HG03439 (cell line): ENCODE measurements at regions not wholly inside any gene's neighbourhood (a gene's known extent, or its start where the extent isn't known, plus 50 kb on each side); places are given as distances from the start of the nearest gene placed in this dataset.

Experiments used
- ATAC-seq: cut with Tn5 transposase; IDR thresholded peaks from one replicate; pipeline ENCODE4 v1.9.1; 2021; ENCODE audit warnings: mild to moderate bottlenecking, moderate library complexity; ENCODE audit not compliant: unreplicated experiment

DNA sequence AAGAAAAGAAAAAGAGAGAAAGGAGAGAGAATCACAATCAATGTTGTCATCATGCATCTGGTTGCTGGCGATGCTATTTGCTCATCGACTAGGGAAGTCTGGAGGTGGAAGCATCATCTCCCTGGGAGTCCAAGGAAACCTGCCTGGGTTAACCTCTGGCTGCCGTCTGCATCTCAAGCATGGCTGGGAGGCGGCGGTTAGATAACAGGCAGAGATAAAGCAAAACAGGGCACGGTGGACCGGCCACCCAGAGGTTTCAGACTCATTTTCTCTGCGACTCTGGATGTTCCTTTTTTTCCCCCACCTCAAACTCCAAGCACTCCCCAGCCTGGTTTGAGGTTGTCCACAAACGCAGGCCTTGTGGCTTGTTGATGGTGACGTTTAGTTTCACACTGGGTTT lies 161.2 kb downstream of the ENGASE start:
- ATAC-seq: no peak

DNA sequence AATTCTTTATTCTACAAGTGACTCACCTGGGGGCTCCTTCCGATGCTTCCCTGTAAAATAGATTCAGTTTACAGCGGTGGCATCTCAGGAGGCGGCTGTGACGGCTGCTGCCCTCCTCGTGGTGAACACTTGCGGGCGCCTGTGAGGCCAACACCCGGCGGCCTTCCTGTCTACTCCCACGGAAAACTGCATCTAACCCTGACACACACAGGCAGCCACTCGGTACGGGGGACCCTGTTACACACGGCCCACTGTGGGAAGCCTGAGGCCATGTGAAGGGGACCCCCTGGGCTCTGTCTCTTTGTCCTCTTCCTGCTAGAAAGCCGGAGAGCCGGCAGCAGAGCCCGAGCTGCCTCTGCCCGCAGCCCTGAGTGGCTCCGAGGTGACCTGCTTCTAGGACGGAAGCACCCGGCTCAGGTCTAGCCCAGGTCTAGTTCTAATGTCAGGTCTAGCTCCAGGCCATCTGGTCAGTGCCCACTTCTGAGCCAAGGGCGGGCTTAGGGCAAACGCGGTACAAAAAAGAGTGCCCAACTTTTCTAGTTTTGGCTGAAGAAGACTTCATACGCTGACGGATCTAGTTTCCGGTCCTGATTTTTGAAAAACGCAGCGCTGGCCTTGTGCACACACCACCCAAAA lies 159.4 kb downstream of the ENGASE start:
- no peak for ATAC-seq

DNA sequence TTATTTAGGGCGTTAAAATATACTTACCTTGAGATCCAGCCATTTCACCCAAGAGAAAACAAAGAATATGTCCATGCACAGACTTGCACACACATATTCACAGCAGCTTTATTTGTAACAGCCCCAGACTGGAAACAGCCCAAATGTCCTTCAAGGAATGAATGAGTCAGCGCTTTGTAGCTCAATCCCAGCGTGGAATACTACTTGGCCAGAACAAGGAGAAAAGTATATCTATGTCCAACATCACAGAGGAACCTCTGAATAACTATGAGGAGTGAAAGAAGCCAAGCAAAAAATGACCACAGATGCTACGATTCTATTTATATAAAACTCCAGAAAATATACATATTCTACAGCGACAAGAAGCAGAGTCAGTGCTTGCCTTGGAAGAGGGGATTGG lies 158.3 kb downstream of the ENGASE start:
- no peak for ATAC-seq

DNA sequence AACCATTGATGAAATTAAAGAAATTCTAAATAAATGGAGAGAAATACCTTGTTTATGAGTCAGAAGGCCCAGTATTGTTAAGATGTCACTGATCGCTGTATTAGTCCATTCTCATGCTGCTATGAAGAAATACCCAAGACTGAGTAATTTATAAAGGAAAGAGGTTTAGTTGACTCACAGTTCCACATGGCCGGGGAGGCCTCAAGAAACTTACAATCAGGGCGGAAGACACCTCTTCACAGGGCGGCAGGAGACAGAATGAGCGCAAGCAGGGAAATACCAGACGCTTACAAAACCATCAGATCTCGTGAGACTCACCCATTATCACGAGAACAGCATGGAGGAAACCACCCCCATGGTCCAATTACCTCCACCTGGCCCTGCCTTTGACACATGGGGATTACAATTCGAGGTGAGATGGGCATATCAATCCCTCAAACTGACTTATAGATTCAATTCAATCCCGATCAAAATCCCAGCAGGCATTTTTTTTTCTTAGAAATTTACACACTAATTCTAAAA lies 157.2 kb downstream of the ENGASE start:
- no peak for ATAC-seq

DNA sequence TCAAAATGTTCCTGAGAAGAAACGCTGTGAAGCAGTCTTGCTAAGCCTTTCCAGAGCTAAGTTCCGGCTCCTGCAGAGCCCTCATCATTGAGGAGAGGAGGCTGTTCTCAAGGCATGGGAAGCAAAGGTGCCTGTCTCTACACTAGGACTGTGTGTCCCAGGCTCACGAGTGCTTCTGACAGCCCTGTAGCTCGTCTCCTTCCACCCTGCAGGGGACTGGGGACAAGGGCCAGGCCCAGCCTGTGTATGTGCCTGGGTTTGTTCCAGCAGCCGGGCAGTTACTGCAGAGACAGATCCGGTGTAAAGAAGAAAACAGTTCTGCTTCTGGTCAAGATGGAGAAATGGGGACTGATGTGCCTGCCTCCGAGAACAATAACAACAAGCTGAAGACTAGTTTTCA lies 156.0 kb downstream of the ENGASE start:
- no peak for ATAC-seq

DNA sequence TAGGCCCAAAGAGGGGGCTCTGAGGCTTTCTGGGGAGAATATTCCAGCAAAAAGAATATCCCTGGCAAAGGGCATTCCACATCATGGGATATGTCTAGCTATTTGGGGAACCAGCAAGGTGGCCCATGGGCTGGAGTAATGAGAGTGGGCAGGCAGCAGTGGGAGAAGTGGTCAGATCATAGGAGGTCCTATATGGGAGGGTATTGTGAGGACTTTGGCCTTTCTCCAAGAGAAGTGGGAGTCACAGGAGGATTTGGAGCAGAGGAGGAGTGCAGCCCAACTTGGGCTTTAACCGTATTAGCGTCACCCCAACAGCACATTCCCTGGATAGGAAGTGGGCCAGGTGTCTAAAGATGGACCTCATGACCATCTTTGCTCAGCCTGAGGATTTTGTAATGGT lies 151.4 kb downstream of the ENGASE start:
- no peak for ATAC-seq

DNA sequence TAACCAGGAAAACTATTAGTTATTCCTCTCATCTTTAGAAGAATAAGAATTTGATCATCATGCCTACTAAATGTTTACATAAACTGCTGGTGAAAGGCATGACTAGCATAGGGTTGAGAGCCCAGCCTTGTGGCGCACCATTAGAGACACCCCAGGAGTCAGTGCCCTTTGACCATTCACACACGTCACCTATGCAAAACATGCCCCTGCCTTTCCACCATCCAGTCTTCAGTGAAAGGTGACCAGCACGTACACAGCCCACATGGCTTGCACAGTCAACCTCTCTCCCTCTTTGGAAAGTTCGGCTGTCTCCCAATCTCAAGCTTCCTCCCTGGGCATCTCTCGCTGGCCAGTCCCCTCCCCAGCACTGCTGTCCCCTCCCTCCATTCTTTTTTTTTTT lies 150.3 kb downstream of the ENGASE start:
- no peak for ATAC-seq

DNA sequence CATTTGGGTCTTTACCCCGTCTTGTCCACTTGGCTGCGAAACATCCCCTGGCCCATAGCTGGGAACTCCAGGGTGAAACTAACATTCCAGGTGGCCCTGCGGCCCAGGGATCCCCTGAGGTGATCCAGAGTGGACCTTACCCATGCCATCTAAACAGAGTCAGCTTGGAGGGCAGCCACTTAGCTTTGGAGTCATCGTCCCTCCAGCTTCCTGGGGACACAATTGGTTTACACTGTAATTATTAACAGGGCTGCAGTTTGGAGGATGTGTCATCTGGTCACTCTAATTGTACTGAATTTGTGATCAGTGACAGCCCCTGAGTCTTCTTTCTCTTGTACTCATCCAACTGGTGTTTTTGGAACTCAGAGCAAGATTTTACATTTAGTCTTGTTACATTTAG lies 149.9 kb downstream of the ENGASE start:
- ATAC-seq: no peak

DNA sequence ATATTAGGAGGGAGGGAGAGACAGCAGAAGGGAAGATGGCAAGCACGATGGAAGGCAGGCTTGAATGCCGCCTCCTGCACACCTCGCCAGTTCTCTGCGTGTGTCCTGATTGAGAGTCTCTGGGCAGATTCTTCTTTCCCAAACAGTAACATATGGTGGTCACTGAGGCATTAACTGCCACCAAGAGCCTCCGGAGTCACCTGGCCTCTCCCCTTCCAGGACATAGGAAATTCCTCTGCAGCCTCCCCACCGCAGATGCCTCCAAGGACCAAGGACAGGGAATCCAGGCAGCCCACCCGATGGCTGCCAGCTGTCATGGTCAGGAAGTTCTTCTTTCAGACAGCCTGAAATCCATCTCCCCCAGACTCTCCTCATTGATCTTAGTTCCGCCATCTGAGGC lies 149.3 kb downstream of the ENGASE start:
- ATAC-seq: no peak

DNA sequence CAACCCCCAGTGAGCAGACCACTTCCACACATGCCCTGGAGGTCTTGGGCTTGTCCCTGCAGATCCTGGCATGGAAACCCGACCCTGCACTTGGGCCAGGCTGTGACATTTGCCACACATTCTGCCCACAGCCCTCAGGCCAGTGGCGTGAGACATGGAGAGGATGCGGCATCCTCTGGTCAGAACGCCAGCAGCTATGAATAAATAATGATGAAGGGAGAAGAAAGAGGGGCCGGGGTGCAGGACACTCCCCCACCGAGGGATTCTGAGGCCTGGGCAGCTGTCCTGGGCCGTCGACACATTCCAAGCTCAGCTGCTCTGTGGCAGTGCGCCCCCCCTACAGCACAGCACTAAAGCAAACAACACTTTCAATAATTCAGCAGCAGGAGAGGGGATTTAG lies 148.8 kb downstream of the ENGASE start:
- no peak for ATAC-seq

DNA sequence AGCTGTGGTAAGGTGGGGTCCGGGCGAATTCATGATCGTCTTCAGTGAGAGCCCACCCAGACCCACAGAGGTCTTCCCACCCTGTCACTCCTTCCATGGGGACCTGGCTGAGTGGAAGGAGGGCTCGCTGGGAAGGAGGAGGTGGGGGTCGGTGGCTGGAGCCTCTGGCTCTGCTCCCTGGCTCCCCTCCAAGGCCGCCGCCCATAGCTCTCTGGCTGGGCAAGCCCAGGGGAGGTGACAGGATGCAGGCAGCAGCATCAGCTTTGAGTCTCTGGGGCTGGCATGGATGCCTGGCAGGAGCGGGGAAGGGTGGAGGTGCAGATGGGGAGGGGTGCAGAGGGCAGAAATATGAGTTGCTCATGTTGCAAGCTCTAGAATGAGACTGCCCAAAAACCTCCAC lies 147.0 kb downstream of the ENGASE start:
- ATAC-seq: no peak

DNA sequence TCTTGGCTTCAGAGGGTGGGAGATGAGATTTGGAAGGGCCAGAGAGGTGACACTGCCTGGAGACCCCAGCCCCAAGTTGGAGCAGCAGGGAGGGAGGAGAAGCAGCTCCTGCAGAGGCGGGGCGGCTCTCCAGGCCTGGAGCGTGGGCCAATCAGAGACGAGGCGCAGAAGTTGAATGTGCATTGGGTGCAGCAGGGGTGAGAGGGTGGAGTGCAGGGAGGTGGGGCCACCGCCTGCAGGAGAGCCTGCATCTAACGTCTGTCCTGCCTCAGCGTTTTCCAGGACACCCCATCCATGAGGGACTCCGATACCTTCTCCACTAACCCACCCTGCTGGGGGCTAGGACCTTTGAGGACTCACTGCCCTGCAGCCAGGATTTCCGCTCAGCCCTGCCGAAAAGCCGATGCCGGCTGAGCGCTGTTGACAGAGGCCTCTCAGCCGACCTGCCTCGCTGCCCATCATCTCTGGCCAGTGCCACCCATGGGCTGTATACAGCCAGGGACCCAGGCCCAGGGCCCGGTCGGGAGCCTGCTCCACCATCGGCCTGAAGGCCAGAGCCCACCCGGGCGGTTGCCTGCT lies 146.2 kb downstream of the ENGASE start:
- ATAC-seq: no peak

DNA sequence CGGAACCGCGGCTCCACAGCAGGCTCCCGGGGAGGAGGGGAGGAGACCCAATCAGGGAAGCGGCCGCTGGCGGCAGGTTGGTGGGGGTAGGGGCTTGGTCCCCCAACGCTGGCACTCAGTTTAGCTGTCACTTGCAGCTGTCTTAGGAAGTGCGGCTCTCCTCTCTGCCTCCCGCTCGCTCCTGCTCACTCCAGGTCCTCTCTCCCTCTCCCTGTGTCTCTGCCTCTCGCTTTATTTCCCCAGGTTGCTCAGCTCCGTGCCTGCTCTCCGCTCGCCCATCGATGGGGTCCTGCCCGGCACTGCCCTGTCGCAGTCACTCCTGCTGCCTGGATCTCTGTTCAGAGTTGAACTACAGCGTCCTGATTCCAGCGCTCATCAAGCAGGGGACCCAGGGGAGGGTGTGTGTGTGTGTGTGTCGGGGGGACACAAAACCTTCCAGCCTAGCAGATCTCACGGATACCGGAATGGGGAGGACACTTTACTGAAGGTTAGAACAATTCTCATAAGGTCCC lies 145.6 kb downstream of the ENGASE start:
- no peak for ATAC-seq

DNA sequence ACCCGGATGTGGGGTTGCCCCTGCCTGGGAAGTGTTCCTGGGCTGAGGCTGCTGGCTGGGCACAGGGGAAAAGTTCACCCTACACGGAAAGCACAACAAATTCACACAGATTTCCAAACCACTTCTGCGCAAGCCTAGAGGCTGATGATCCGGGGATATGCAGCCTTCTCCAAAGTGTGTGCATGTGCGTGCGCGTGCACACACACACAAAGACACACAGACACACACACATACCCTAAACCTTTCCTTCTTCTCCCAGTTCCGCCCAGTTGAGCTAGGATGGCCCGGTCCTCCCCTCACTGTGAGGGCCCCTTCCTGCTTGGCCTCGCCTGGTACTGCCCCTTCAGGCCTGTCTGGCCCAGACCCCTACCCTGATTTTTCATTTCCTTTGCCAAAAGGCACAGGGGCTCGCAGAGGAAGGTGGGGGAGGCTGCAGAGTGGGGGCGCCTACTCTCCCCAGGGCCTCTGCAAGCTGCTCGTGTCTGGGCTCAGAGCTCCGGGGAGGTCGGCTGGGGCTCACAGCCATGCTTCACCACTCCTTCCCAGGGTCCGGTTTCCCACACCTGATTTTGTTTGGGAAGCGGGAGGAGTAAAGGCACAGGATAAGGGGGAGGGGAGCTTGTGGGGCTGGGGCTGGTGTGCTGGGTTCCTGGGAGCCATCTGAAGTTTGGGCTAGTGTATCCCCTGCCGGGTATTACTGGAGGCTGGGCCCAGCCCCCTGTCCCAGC lies 144.7 kb downstream of the ENGASE start:
- ATAC-seq: no peak

DNA sequence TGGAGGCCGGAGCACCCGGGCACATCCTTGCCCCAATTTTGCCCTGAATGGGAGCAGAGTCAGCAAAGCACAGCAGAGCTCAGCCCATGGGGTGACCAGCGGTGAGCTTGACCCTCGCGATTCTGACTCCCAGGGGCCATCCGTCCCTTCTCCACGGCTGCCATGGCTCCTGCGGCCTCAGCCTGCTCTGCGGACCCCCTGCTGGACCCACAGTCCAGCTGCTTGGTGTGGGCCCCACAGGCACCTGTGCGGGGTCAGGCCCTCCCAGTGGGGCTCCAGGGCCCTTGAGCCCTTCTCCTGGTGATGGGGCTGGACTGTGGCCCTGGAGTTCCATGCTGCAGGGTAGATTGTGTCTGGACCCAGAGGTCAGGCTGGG lies 144.2 kb downstream of the ENGASE start:
- ATAC-seq: no peak

DNA sequence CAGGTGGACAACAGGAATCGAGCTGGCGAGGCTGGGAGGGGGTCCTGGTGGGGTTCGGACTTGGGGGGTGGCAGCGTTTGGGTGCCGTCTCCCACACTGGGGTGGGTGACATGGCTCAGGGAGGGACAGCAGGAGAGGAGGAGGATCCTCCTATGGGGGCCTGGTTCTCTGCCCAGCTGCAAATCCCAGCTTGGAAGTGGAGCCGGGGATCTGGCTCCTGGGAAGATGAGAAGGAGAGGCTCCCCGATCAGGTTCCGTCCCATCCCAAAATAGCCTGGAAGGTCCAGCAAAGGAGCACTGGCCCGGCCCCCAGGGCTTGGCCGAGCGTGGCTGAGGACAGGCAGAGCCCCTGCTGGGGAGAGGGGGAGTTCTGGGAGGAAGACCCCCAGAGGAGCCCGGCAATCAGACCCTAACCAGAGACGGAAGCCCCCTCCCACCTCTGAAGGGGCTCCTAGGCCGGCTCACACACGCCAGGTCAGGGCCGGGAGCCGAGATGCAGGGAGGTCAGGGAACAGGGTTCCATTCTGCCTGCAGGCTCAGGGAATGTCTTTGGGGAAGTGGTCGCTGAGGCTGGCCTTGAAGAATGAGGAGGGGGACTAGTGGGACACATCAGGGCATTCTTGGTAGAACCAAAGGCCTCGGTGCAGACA lies 143.7 kb downstream of the ENGASE start:
- no peak for ATAC-seq

DNA sequence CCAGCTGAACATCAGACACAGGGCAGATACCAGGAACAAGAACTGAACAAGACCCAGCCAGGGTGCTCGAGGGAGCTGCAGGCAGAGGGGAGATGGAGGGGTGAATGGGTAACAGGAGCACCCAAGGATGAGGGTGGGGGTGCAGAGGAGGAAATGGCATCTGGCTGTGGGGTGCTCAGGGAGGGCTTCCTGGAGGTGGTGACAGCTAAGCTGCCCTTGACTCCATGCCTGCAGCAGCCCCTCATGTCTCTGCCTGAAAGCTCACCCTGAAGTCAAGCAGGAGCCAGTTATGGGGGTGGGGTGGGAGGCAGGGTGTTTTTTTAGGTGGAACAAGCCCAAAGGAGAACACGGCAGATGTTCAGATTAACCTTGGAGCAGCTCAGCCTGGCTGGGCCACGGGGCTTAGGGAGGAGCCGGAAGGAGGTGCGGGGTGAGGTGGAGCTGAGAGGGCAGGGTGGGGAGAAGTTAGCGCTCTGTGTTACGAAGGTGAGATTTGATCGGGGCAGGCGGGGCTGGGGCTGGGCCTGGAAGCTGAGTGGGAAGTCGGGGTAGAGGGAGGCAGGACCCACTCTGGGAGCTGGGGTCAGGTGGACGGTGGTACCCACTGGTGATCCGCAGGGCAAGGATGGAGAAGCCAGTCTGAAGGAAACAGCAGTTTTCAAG lies 143.0 kb downstream of the ENGASE start:
- ATAC-seq: no peak

DNA sequence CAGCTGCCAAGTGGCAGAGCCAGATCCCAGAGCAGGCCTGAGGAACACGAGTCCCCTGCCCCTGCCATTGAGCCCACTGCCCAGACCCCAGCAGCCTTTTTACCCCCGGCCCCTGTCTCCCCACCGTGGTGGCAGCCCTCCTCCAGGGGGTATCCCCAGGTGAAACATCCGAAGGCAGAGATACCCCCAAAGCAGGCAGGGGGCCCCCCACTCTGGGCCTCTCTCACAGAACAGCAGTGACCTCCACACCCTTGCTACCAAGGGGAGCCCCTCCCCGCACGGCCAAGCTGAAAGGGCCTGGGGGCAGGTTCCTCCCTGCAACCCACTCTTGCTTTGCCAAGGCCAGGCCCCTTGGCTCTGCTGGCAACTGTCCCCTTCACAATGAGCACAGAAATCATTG lies 142.2 kb downstream of the ENGASE start:
- ATAC-seq: no peak

DNA sequence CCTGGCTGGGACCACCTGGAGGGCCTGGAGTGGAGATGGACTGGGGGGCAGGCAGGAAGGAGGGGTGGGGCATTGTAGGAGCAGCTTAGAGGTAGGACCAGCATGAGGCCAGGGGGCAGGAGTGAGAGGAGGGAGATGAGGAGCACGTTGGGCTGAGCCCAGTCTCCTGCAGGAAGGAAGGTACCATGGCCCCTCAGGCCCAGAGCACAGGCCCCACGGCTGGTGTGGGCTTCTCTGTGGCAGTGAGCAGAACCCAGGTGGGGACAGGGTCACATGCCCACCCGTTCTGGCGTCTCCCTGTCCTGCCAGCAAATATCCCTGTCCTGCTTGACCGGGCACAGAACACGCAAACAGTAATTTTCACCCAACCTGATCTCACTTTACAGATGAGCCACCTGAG lies 141.8 kb downstream of the ENGASE start:
- ATAC-seq: no peak

DNA sequence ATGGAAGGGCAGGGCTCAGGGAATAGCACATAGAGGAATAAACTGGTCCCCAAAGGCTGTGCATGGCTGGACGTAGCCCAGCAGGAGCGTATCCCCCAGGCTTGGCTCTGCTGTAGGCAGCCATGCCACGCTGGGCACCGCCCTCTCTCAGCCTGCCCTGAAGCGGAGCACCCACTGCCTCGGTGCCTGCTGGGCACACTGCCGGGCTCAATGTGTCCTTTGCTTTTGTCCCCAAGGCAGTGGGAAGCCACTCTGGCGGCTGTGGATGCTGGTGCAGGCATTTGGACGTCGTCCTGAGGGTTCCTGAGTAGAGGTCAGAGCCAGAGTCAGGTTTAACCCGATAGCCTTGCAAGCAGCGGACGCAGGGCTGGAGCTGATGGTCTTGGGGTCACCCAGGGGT lies 141.0 kb downstream of the ENGASE start:
- ATAC-seq: no peak

DNA sequence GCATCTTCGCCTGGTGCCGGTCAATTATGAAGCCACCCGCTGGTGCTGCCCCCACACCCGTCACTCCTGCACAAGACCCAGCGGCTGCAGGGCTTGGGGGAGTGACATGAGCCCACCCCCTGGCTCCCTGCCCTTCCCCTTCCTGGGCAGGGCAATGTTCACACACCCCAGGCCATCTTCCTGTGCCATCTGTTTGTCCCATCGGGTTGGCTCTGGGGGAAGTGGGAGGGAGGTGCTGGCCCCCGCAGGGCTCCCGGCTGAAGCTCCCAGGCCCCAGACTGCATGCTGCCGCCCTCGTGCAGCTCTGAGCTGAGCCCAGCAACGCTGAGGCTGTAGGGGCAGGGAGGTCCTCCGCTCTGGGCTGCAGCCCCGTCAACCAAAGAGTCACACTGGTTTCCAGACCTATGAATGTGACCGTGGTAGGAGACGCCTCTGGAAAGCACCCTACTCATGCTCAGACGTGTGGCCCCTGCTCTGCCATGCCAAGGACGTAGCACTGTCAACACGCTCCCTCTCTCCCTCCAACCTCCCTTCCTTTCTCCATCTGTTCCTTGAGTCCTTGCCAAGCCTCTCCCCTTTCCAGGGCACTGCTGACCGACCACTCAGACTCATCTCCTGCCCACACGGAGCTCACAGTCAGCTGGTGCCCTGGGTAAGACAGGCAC lies 140.4 kb downstream of the ENGASE start:
- ATAC-seq: no peak
